Stimulated activated CD4-positive, alpha-beta T cell treated with anti-CD3 and anti-CD28 coated beads, Interleukin-1b, Interleukin-23, amount 100 ng/mL, for 1 hour (primary cell): ENCODE measurements at regions not wholly inside any gene's neighbourhood (a gene's known extent, or its start where the extent isn't known, plus 50 kb on each side); places are given as distances from the start of the nearest gene placed in this dataset.
A peak's percentile ranks its signal among the peaks of the same experiment; 100 is the strongest.
"Not testable (repeated sequence)": the region's sequence is repeated elsewhere in the genome, so short reads cannot be mapped to it uniquely, and the experiment has no call there.

Source experiments
- DNase-seq, 2 donors: peaks; one replicate each; pipeline ENCODE4 v3.0.0-alpha.2; 2020; ENCODE audit warnings: low read depth in 2 of 2

- no peak for DNase-seq
These were observed 118.9 kb upstream of the CAB39 start for GRCh38 chr2:230593765-230594164.

- DNase-seq, result no peak
These were observed 118.3 kb upstream of the CAB39 start for GRCh38 chr2:230594286-230594840.

- no peak for DNase-seq
These were observed 112.8 kb upstream of the CAB39 start for GRCh38 chr2:230599853-230600252.

- DNase-seq, result no peak
These were observed 112.4 kb upstream of the CAB39 start for GRCh38 chr2:230600285-230600684.

GRCh38 chr2:230600881-230601280 is 111.8 kb upstream of the CAB39 start:
- no peak for DNase-seq

GRCh38 chr2:230601510-230601909 is 111.1 kb upstream of the CAB39 start:
- no peak for DNase-seq

GRCh38 chr2:230602562-230603230 is 109.9 kb upstream of the CAB39 start:
- peak; percentile 15 to 19 for DNase-seq

GRCh38 chr2:230603317-230603716 is 109.3 kb upstream of the CAB39 start:
- not testable (repeated sequence) for DNase-seq

- not testable (repeated sequence) for DNase-seq
These were observed 108.5 kb upstream of the CAB39 start for GRCh38 chr2:230604158-230604557.

- DNase-seq, result no peak
These were observed 98.6 kb upstream of the CAB39 start for GRCh38 chr2:230614040-230614439.

GRCh38 chr2:230614913-230615332 is 97.7 kb upstream of the CAB39 start:
- DNase-seq, result no peak

- DNase-seq, result not testable (repeated sequence)
These were observed 95.4 kb upstream of the CAB39 start for GRCh38 chr2:230617256-230617706.

- DNase-seq, result no peak
These were observed 93.2 kb upstream of the CAB39 start for GRCh38 chr2:230619491-230619890.

GRCh38 chr2:230625220-230625619 is 87.4 kb upstream of the CAB39 start:
- DNase-seq, result not testable (repeated sequence)

- DNase-seq, result not testable (repeated sequence)
These were observed 85.6 kb upstream of the CAB39 start for GRCh38 chr2:230627091-230627490.

GRCh38 chr2:230627806-230628724 is 84.6 kb upstream of the CAB39 start:
- no peak for DNase-seq

GRCh38 chr2:230631470-230631869 is 81.2 kb upstream of the CAB39 start:
- DNase-seq, result no peak

GRCh38 chr2:230634146-230634545 is 78.5 kb upstream of the CAB39 start:
- DNase-seq, result no peak

- DNase-seq, result not testable (repeated sequence)
These were observed 77.8 kb upstream of the CAB39 start for GRCh38 chr2:230634721-230635313.

GRCh38 chr2:230636684-230637271 is 75.9 kb upstream of the CAB39 start:
- no peak for DNase-seq

- not testable (repeated sequence) for DNase-seq
These were observed 75.2 kb upstream of the CAB39 start for GRCh38 chr2:230637486-230637885.

GRCh38 chr2:230640540-230641011 is 72.1 kb upstream of the CAB39 start:
- no peak for DNase-seq
